GM12875 (cell line): ENCODE measurements at regions not wholly inside any gene's neighbourhood (a gene's known extent, or its start where the extent isn't known, plus 50 kb on each side); places are given as distances from the start of the nearest gene placed in this dataset.
"Not testable (repeated sequence)": the region's sequence is repeated elsewhere in the genome, so short reads cannot be mapped to it uniquely, and the experiment has no call there.

Experiments used
- H3K4me3 ChIP-seq: one replicate; pipeline ENCODE4 v1.5.1; 2011; ENCODE audit warnings: low read depth, low read length, control low read depth
- CTCF ChIP-seq: IDR thresholded peaks from 2 replicates; pipeline ENCODE4 v1.5.1; 2011; ENCODE audit warnings: low read depth, mild to moderate bottlenecking, control low read depth, inconsistent platforms, low read length, moderate library complexity, borderline replicate concordance; ENCODE audit not compliant: insufficient read depth

GRCh38 chr14:53365486-53366130 lies 212.5 kb upstream of the DDHD1 start:
- no peak for TF ChIP-seq CTCF

DNA sequence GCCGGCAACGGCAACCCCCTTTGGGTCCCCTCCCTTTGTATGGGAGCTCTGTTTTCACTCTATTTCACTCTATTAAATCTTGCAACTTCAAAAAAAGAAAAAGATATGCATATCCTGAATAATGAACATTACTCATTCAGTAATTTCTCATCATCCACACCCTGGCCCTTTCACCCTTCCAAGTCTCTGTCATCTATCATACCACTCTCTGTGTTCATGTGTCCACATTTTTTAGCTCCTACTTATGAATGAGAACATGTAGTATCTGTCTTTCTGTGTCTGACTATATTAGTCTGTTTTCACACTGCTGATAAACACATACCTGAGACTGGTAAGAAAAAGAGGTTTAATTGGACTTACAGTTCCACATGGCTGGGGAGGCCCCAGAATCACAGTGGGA lies 209.8 kb upstream of the DDHD1 start:
- H3K4me3 ChIP-seq = not testable (repeated sequence)

More at GRCh38 chr14:53365486-53366130, 212.5 kb upstream of the DDHD1 start:
- H3K4me3 ChIP-seq = no peak overlapping the region

DNA sequence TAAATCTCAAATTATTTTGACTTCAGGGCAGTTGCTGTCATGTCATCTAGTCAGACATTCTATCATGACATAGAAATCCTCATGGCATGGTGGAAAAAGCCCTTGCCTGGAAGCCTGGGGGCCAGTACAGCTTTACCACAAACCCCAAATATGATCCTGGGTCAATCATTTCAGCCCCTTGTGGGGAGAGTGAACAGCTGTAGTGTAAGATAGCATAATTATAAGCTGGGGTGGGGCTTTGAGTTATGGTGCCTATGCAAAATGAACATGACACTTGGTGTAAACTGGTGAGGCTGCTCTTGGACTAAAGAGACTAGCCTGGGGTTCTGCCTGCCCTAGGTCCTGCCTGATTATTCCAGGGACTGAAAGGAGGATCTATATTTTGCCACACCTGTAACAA lies 207.7 kb upstream of the DDHD1 start:
- no peak for TF ChIP-seq CTCF
- no peak overlapping the region for H3K4me3 ChIP-seq

GRCh38 chr14:53358166-53358565 lies 205.0 kb upstream of the DDHD1 start:
- H3K4me3 ChIP-seq = no peak overlapping the region
- TF ChIP-seq CTCF = no peak

DNA sequence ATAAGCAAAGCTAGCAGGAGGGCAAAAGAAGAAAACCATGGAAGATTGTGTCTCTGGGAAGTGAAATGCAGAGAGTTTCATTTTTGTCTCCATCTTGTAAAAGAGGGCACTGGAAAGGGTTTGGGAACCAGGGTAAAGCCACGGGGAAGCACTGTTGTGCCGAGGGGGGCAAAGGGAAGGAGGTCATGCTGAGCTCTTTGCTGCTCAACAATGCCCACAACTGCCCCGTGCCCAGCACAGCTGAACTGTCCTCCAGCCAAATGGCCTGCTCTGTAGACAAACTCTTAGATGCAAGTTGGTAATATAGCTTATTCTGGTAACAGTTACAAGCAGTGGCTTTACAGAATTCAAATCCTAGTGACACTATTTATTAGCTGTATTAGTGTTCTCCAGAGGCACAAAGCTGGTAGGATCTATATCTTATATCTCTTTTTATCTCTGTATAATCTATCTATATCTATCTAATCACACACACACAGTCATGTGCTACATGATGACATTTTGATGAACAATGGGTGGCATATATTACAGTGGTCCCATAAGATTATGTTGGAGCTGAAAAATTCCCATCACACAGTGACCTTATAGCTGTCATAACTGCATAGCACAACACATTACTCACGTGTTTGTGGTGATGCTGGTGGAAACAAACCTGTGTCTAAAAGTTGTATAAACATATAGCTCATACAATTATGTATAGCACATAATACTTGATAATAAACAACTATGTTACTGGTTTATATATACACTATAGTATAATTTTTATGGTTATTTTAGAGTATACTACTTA lies 203.4 kb upstream of the DDHD1 start:
- no peak overlapping the region for H3K4me3 ChIP-seq
- no peak for TF ChIP-seq CTCF

DNA sequence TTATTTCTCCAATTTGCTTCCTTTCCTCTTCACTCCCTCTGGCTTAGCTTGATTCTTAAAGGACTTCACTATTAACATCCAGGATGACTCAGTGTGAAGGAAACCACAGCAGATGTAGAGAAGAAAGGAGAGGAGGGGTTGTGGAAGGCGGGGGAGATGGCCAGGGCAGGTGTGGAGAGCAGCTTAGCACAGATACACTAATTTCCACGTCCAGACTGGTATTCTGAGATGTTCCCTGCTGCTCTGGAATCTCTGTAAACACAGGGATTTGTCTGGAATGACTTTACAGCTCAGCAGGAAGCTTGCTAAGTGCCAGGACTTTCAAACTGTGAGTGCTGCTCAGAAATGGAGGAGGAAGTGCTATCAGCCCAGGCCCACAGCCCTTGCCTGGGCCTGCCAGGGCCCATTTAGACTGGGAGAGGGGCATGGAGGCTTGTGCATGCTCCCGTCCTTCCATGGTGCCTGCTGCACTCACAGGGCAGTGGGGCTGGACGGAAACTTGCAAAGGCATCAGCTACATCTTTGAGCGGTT lies 202.5 kb upstream of the DDHD1 start:
- no peak for TF ChIP-seq CTCF
- H3K4me3 ChIP-seq = no peak overlapping the region

DNA sequence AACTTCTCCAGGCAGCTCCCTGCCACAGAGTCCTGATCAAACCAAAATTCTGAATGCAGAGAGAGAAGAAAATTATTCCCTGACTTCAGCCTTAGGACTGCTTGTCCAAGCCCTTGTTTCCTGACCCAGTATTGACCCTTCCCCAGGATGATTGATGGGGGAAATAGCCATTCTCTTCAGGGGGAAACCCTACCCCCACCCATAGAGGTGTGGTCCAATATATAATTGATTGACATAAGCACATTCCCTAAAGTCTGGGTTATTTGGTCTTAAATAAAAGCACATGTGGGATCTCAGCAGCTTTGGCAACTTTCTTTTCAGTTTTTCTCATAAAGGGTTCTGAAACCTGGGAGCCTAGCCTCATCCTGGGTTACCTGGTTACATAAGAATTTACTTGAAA lies 201.2 kb upstream of the DDHD1 start:
- no peak overlapping the region for H3K4me3 ChIP-seq
- TF ChIP-seq CTCF = no peak
